ENCODE measurements at regions not wholly inside any gene's neighbourhood (a gene's known extent, or its start where the extent isn't known, plus 50 kb on each side); places are given as distances from the start of the nearest gene placed in this dataset.

DNA sequence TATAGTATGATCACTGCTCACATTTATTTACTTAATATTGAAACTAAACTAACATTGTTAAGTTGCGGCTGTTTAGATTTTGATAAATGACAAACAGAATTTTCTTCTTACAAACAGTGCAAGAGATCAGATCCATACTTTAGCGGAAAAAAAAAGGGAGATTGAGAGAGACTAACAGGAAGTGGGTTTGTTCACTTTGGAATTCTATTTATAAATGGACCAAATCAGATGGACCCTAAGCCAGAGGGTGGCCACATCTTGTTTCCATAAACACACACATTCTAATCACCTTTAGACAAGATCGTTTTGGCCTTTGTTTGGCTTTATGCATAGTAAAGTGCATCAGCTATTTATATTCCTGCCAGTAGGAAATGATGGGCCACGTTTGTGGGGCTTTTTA, 381.4 kb upstream of the CD180 start:
- intact Hi-C loops (cut with DNase I, micrococcal nuclease), result no loop called here
- Mint-ChIP-seq H3K4me3 (no peak overlapping the region), H3K36me3 (ENCODE audit: low read depth) (peaks cover 5% of the 10 kb centered on the region), H3K4me1 (ENCODE audit: low read depth) (no peaks in the 10 kb centered on the region), H3K9me3 (peaks cover 15% of the 10 kb centered on the region), H3K27me3 (peaks cover 4% of the 10 kb centered on the region), H3K27ac (no peak overlapping the region)
- Histone ChIP-seq H3K9me3 (ENCODE audit: control insufficient read depth in 1 of 2, insufficient read depth in 1 of 2, low read length in 2 of 2) (peaks cover 0 to 4% of the 10 kb centered on the region in 2 experiments), H3K27me3 (ENCODE audit: control insufficient read depth in 1 of 2, insufficient read depth in 2 of 2, low read length in 2 of 2) (no peaks in the 10 kb centered on the region), H3K4me1 (ENCODE audit: insufficient read depth, low read length) (no peaks in the 10 kb centered on the region), H3K36me3 (ENCODE audit: insufficient read depth, low read length) (no peaks in the 10 kb centered on the region), H3K4me3 (ENCODE audit: low read length) (no peak overlapping the region), H3K27ac (ENCODE audit: low read depth in 1 of 2, low read length in 2 of 2) (no peak overlapping the region)
- POLR2A ChIA-PET, result no interaction called here
- CTCF ChIA-PET, result no interaction called here
- DNase-seq (no peak), ATAC-seq (ENCODE audit: poor library complexity) (no peak)
- TF ChIP-seq CTCF (IDR thresholded peaks at IDR 0.05), result no peak

DNA sequence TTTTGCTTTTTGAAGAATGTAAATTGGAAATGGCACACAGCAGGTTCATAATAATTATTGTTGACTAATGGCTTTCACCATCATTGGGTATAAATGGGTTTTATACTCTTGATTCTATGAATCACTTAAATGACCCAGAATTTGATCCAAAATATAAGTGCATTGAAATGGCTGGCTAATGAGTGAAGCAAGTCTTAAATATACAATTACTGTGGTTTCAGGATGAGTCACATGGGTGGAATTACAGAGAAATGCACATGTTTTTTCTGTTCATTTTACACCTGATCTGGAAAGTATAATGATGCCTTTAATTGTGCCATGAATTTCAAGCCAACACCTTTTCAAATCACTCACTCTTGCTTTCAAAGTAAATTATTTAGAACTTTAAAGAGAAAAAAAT, 380.8 kb upstream of the CD180 start:
- no peak for TF ChIP-seq CTCF (IDR thresholded peaks at IDR 0.05)
- intact Hi-C loops (cut with DNase I, micrococcal nuclease), result no loop called here
- no peak overlapping the region for H3K4me3 Mint-ChIP-seq

DNA sequence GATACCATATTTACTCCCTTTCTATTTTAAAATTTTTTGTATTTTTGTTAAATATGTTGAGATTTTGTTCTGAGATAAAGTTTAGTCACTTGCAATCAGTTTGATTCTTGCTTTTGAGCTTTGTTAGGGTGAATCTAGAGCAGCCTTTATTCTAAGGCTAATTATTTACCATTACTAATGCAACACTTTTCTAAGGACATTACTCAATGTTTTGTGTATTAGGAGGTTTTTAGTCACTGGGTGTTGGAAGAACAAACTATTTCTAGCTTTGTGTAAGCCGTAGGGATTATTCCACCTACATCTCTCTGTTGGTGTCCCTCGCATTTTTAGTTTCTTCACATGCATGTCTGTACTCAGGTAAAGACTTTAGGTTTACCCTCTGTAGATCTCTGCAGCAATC, 379.5 kb upstream of the CD180 start:
- Histone ChIP-seq H3K36me3 (ENCODE audit: insufficient read depth, low read length) (no peaks in the 10 kb centered on the region), H3K4me1 (ENCODE audit: insufficient read depth, low read length) (no peaks in the 10 kb centered on the region), H3K27me3 (ENCODE audit: control insufficient read depth in 1 of 2, insufficient read depth in 2 of 2, low read length in 2 of 2) (no peaks in the 10 kb centered on the region), H3K9me3 (ENCODE audit: control insufficient read depth in 1 of 2, insufficient read depth in 1 of 2, low read length in 2 of 2) (peaks cover 0 to 4% of the 10 kb centered on the region in 2 experiments), H3K4me3 (ENCODE audit: low read length) (no peak overlapping the region), H3K27ac (ENCODE audit: low read depth in 1 of 2, low read length in 2 of 2) (no peak overlapping the region)
- H3K9me3 Mint-ChIP-seq, result peaks cover 15% of the 10 kb centered on the region
- TF ChIP-seq CTCF (IDR thresholded peaks at IDR 0.05), result no peak
- no peak for DNase-seq
- peaks cover 4% of the 10 kb centered on the region for H3K27me3 Mint-ChIP-seq
- H3K4me1 Mint-ChIP-seq (ENCODE audit: low read depth), result no peaks in the 10 kb centered on the region
- POLR2A ChIA-PET, result no interaction called here
- CTCF ChIA-PET, result no interaction called here
- H3K27ac Mint-ChIP-seq, result no peak overlapping the region
- H3K36me3 Mint-ChIP-seq (ENCODE audit: low read depth), result peaks cover 5% of the 10 kb centered on the region
- ATAC-seq (ENCODE audit: poor library complexity), result no peak
- H3K4me3 Mint-ChIP-seq, result no peak overlapping the region
- intact Hi-C loops (cut with DNase I, micrococcal nuclease), result no loop called here

More for the DNA sequence above, 380.8 kb upstream of the CD180 start:
- Histone ChIP-seq H3K9me3 (ENCODE audit: control insufficient read depth in 1 of 2, insufficient read depth in 1 of 2, low read length in 2 of 2) (peaks cover 0 to 4% of the 10 kb centered on the region in 2 experiments), H3K27ac (ENCODE audit: low read depth in 1 of 2, low read length in 2 of 2) (no peak overlapping the region), H3K27me3 (ENCODE audit: control insufficient read depth in 1 of 2, insufficient read depth in 2 of 2, low read length in 2 of 2) (no peaks in the 10 kb centered on the region), H3K36me3 (ENCODE audit: insufficient read depth, low read length) (no peaks in the 10 kb centered on the region), H3K4me3 (ENCODE audit: low read length) (no peak overlapping the region), H3K4me1 (ENCODE audit: insufficient read depth, low read length) (no peaks in the 10 kb centered on the region)
- H3K9me3 Mint-ChIP-seq, result peaks cover 15% of the 10 kb centered on the region
- H3K27me3 Mint-ChIP-seq, result peaks cover 4% of the 10 kb centered on the region
- ChIA-PET POLR2A (no interaction called here), CTCF (no interaction called here)
- no peak for DNase-seq
- no peak overlapping the region for H3K27ac Mint-ChIP-seq
- ATAC-seq (ENCODE audit: poor library complexity), result no peak
- peaks cover 5% of the 10 kb centered on the region for H3K36me3 Mint-ChIP-seq (ENCODE audit: low read depth)
- no peaks in the 10 kb centered on the region for H3K4me1 Mint-ChIP-seq (ENCODE audit: low read depth)

Data from CD4-positive, alpha-beta T cell (primary cell).